GM21619 (cell line): ENCODE measurements at regions not wholly inside any gene's neighbourhood (a gene's known extent, or its start where the extent isn't known, plus 50 kb on each side); places are given as distances from the start of the nearest gene placed in this dataset.
"Not testable (repeated sequence)": the region's sequence is repeated elsewhere in the genome, so short reads cannot be mapped to it uniquely, and the experiment has no call there.

Source experiments
- ATAC-seq: cut with Tn5 transposase; IDR thresholded peaks from one replicate; pipeline ENCODE4 v1.9.1; 2021; ENCODE audit not compliant: unreplicated experiment

GRCh38 chr1:221978631-221979334, 236.9 kb upstream of the DUSP10 start:
- ATAC-seq, result not testable (repeated sequence)

- not testable (repeated sequence) for ATAC-seq
Observed at GRCh38 chr1:221973787-221974186, 231.9 kb upstream of the DUSP10 start.

- ATAC-seq, result no peak
Observed at GRCh38 chr1:221972276-221973235, 230.7 kb upstream of the DUSP10 start.

GRCh38 chr1:221971035-221971434, 229.1 kb upstream of the DUSP10 start:
- ATAC-seq, result not testable (repeated sequence)

GRCh38 chr1:221969298-221969858, 227.5 kb upstream of the DUSP10 start:
- not testable (repeated sequence) for ATAC-seq

GRCh38 chr1:221967538-221967937, 225.6 kb upstream of the DUSP10 start:
- ATAC-seq, result not testable (repeated sequence)

GRCh38 chr1:221966888-221967287, 225.0 kb upstream of the DUSP10 start:
- not testable (repeated sequence) for ATAC-seq

GRCh38 chr1:221965891-221966290, 224.0 kb upstream of the DUSP10 start:
- not testable (repeated sequence) for ATAC-seq

- no peak for ATAC-seq
Observed at GRCh38 chr1:221965252-221965651, 223.4 kb upstream of the DUSP10 start.

GRCh38 chr1:221963742-221964141, 221.9 kb upstream of the DUSP10 start:
- no peak for ATAC-seq

- no peak for ATAC-seq
Observed at GRCh38 chr1:221962385-221962784, 220.5 kb upstream of the DUSP10 start.

- ATAC-seq, result peak; percentile 89
Observed at GRCh38 chr1:221961532-221962292, 219.8 kb upstream of the DUSP10 start.

GRCh38 chr1:221958161-221958562, 216.3 kb upstream of the DUSP10 start:
- not testable (repeated sequence) for ATAC-seq

- not testable (repeated sequence) for ATAC-seq
Observed at GRCh38 chr1:221957350-221957749, 215.5 kb upstream of the DUSP10 start.

- ATAC-seq, result no peak
Observed at GRCh38 chr1:221949996-221950395, 208.1 kb upstream of the DUSP10 start.

GRCh38 chr1:221948459-221948858, 206.6 kb upstream of the DUSP10 start:
- no peak for ATAC-seq

- ATAC-seq, result no peak
Observed at GRCh38 chr1:221947731-221948130, 205.8 kb upstream of the DUSP10 start.

- no peak for ATAC-seq
Observed at GRCh38 chr1:221946768-221947167, 204.9 kb upstream of the DUSP10 start.

- no peak for ATAC-seq
Observed at GRCh38 chr1:221945669-221946068, 203.8 kb upstream of the DUSP10 start.

- no peak for ATAC-seq
Observed at GRCh38 chr1:221944247-221944870, 202.5 kb upstream of the DUSP10 start.
